B cell (primary cell): ENCODE measurements at regions not wholly inside any gene's neighbourhood (a gene's known extent, or its start where the extent isn't known, plus 50 kb on each side); places are given as distances from the start of the nearest gene placed in this dataset.

Source experiments
- ATAC-seq: fragments of 200-7000 bp; cut with Tn5 transposase; one replicate; pipeline ENCODE4 v1.10.0; 2021; ENCODE audit warnings: low read depth, mild to moderate bottlenecking, moderate number of reproducible peaks, moderate library complexity
- CTCF ChIA-PET: fragments of 350-600 bp; sonication (Branson Sonifier 250); formaldehyde crosslinking; loops from one replicate; lab custom pipeline; 2021; ENCODE audit warnings: antibody characterized with exemption, inconsistent platforms; lab: Charles Lee
- POLR2A ChIA-PET: fragments of 350-600 bp; sonication (Branson Sonifier 250); formaldehyde crosslinking; loops from one replicate; lab custom pipeline; 2021; ENCODE audit warnings: antibody characterized with exemption; lab: Charles Lee
- DNase-seq: peaks from one replicate; pipeline ENCODE4 v3.0.0; 2013
- H2AFZ ChIP-seq: 2 replicates; pipeline ENCODE4 v1.6.1; 2012; ENCODE audit warnings: mild to moderate bottlenecking, low read depth, low read length; ENCODE audit not compliant: insufficient read depth, poor library complexity, severe bottlenecking
- H3K27ac ChIP-seq, 2 donors: 1 replicate in 1 of 2; 2 replicates in 1 of 2; pipeline ENCODE4 v1.5.1; 2012 to 2013; ENCODE audit warnings: low read length in 2 of 2, mild to moderate bottlenecking in 2 of 2, moderate library complexity in 1 of 2
- H3K27me3 ChIP-seq, 4 experiments: fragments of 200-600 bp in 1 of 4; sonication (generic) in 1 of 4; replicated peaks in 1 of 4; 1 replicate in 2 of 4; 2 replicates in 2 of 4; pipeline versions ENCODE4 v1.6.1 to v1.7.0; 2013 to 2016; ENCODE audit warnings: low read length in 3 of 4, mild to moderate bottlenecking in 2 of 4, mixed read lengths in 1 of 4, moderate library complexity in 1 of 4; ENCODE audit not compliant: insufficient read depth in 4 of 4, control insufficient read depth in 3 of 4; ENCODE audit errors: control extremely low read depth in 1 of 4
- H3K36me3 ChIP-seq, 2 experiments: replicated peaks in 1 of 2; 1 replicate in 1 of 2; 2 replicates in 1 of 2; pipeline versions ENCODE4 v1.6.1 to v1.7.1; 2013; ENCODE audit warnings: low read length in 1 of 2; ENCODE audit not compliant: insufficient read depth in 2 of 2, control insufficient read depth in 1 of 2; ENCODE audit errors: control extremely low read depth in 1 of 2, extremely low read depth in 1 of 2
- H3K4me1 ChIP-seq, 2 donors: fragments of 200-600 bp in 1 of 2; sonication (generic) in 1 of 2; 1 replicate in 1 of 2; 2 replicates in 1 of 2; pipeline versions ENCODE4 v1.5.1 to v1.6.1; 2013 to 2017; ENCODE audit warnings: low read length in 2 of 2; ENCODE audit not compliant: control insufficient read depth in 2 of 2, insufficient read depth in 2 of 2
- H3K4me2 ChIP-seq: replicated peaks from 2 replicates; pipeline ENCODE3; 2012; ENCODE audit warnings: mild to moderate bottlenecking, low read depth, low read length; ENCODE audit not compliant: poor library complexity, severe bottlenecking
- H3K4me3 ChIP-seq, 5 experiments: fragments of 200-600 bp in 1 of 5; sonication (generic) in 1 of 5; 1 replicate in 3 of 5; 2 replicates in 2 of 5; pipeline versions ENCODE4 v1.5.1 to v1.7.0; 2011 to 2016; ENCODE audit warnings: low read length in 4 of 5, mild to moderate bottlenecking in 4 of 5, low read depth in 2 of 5, control low read depth in 1 of 5, moderate library complexity in 1 of 5; ENCODE audit not compliant: insufficient read depth in 1 of 5; ENCODE audit errors: control extremely low read depth in 1 of 5, extremely low read depth in 1 of 5
- H3K79me2 ChIP-seq: fragments of 200-600 bp; sonication (generic); one replicate; pipeline ENCODE4 v1.6.0; 2016; ENCODE audit warnings: low read length; ENCODE audit not compliant: control insufficient read depth, insufficient read depth
- H3K9ac ChIP-seq: fragments of 200-600 bp; sonication (generic); 2 replicates; pipeline ENCODE4 v1.6.1; 2017; ENCODE audit warnings: mild to moderate bottlenecking, low read length, moderate library complexity
- H3K9me3 ChIP-seq, 3 donors: one replicate each; pipeline versions ENCODE4 v1.6.1 to v1.7.1; 2013; ENCODE audit warnings: low read length in 2 of 3; ENCODE audit not compliant: control insufficient read depth in 2 of 3, insufficient read depth in 1 of 3; ENCODE audit errors: control extremely low read depth in 1 of 3
- H4K20me1 ChIP-seq: 2 replicates; pipeline ENCODE4 v1.6.0; 2012; ENCODE audit warnings: mild to moderate bottlenecking, low read length; ENCODE audit not compliant: insufficient read depth, control insufficient read depth, poor library complexity, severe bottlenecking
- H3K27ac Mint-ChIP-seq: one replicate; pipeline ENCODE4 v1.8.0; 2021; ENCODE audit warnings: mixed read lengths
- H3K27me3 Mint-ChIP-seq: one replicate; pipeline ENCODE4 v1.8.0; 2021; ENCODE audit warnings: mixed read lengths
- H3K4me1 Mint-ChIP-seq: one replicate; pipeline ENCODE4 v1.8.0; 2021; ENCODE audit warnings: mixed read lengths
- H3K4me3 Mint-ChIP-seq: one replicate; pipeline ENCODE4 v1.8.0; 2021; ENCODE audit warnings: mixed read lengths
- H3K9me3 Mint-ChIP-seq: one replicate; pipeline ENCODE4 v1.8.0; 2022; ENCODE audit warnings: mixed read lengths; ENCODE audit not compliant: insufficient read depth
- CTCF ChIP-seq: fragments of 200-600 bp; IDR thresholded peaks from one replicate; pipeline ENCODE4 v1.8.0; 2022; ENCODE audit warnings: antibody characterized with exemption, mild to moderate bottlenecking
- EZH2 ChIP-seq: IDR thresholded peaks from 2 replicates; pipeline ENCODE4 v1.6.1; 2012; ENCODE audit warnings: borderline replicate concordance, low read depth, mild to moderate bottlenecking, moderate library complexity, low read length; ENCODE audit not compliant: insufficient read depth, poor library complexity, severe bottlenecking
- WGBS: methylation state at CpG from one replicate; pipeline ENCODE4 v1.1.5; 2013; ENCODE audit warnings: missing lambda C conversion rate; ENCODE audit not compliant: insufficient coverage; 5-methylcytosine and 5-hydroxymethylcytosine counted together
- intact Hi-C: fragments of 100-400 bp; cut with micrococcal nuclease; formaldehyde crosslinking; loops from one replicate; pipeline ENCODE4 v1.10.0; 2022

GRCh38 chr1:56360021-56360420, 219.3 kb downstream of the PLPP3 start:
- no peaks in the 10 kb centered on the region for H3K4me1 Mint-ChIP-seq
- Histone ChIP-seq H4K20me1 (no peaks in the 10 kb centered on the region), H3K27ac (no peak overlapping the region), H3K36me3 (no peaks in the 10 kb centered on the region), H3K4me1 (no peaks in the 10 kb centered on the region), H2AFZ (no peak overlapping the region), H3K9me3 (no peaks in the 10 kb centered on the region), H3K27me3 (no peaks in the 10 kb centered on the region), H3K4me3 (no peak overlapping the region), H3K9ac (no peak overlapping the region), H3K79me2 (no peaks in the 10 kb centered on the region), H3K4me2 (no peak overlapping the region)
- DNase-seq: no peak
- H3K27me3 Mint-ChIP-seq: peaks cover 11% of the 10 kb centered on the region
- CTCF ChIA-PET: no interaction called here
- TF ChIP-seq EZH2 (no peak), CTCF (no peak)
- POLR2A ChIA-PET: no interaction called here
- no peak overlapping the region for H3K27ac Mint-ChIP-seq
- H3K9me3 Mint-ChIP-seq: no peaks in the 10 kb centered on the region
- ATAC-seq: no peak
- no peak overlapping the region for H3K4me3 Mint-ChIP-seq
- 90% methylated on average over 2 of the region's 3 CpGs for WGBS
- intact Hi-C loops: no loop called here

- Histone ChIP-seq H4K20me1 (no peaks in the 10 kb centered on the region), H3K27ac (no peak overlapping the region), H3K9me3 (no peaks in the 10 kb centered on the region), H3K4me1 (no peaks in the 10 kb centered on the region), H3K4me3 (no peak overlapping the region), H3K4me2 (no peak overlapping the region), H3K9ac (no peak overlapping the region), H2AFZ (no peak overlapping the region), H3K36me3 (no peaks in the 10 kb centered on the region), H3K79me2 (no peaks in the 10 kb centered on the region), H3K27me3 (no peaks in the 10 kb centered on the region)
- no peak for TF ChIP-seq EZH2
- ChIA-PET POLR2A (no interaction called here), CTCF (interaction anchor here (0.6 kb wide), 1 partner anchor 14 kb away, joined by 4 read pairs; no protein-coding TSS in a partner anchor)
- H3K9me3 Mint-ChIP-seq: no peaks in the 10 kb centered on the region
- ATAC-seq: no peak
- intact Hi-C loops: no loop called here
- H3K4me3 Mint-ChIP-seq: no peak overlapping the region
- H3K27me3 Mint-ChIP-seq: peaks cover 14% of the 10 kb centered on the region
- no peaks in the 10 kb centered on the region for H3K4me1 Mint-ChIP-seq
- DNase-seq: no peak
- WGBS: 100% methylated on average over 1 of the region's 2 CpGs
- no peak overlapping the region for H3K27ac Mint-ChIP-seq
Observed at GRCh38 chr1:56359056-56359455, 220.3 kb downstream of the PLPP3 start.
